Mesendoderm (in vitro differentiated cells): ENCODE measurements at regions not wholly inside any gene's neighbourhood (a gene's known extent, or its start where the extent isn't known, plus 50 kb on each side); places are given as distances from the start of the nearest gene placed in this dataset.

ENCODE experiments used
- DNase-seq: peaks from one replicate; pipeline ENCODE4 v3.0.0; 2013
- H2AK5ac ChIP-seq: 2 replicates; pipeline ENCODE4 v1.6.1; 2013; ENCODE audit warnings: low read length, inconsistent platforms
- H2BK120ac ChIP-seq: 2 replicates; pipeline ENCODE4 v1.6.1; 2013; ENCODE audit warnings: low read depth, mild to moderate bottlenecking, low read length, moderate library complexity, mixed read lengths
- H2BK15ac ChIP-seq: replicated peaks from 2 replicates; pipeline ENCODE4 v1.6.1; 2013; ENCODE audit warnings: low read depth, mild to moderate bottlenecking, moderate library complexity
- H2BK5ac ChIP-seq: 2 replicates; pipeline ENCODE4 v1.6.1; 2013; ENCODE audit warnings: low read length, inconsistent platforms
- H3K18ac ChIP-seq: 2 replicates; pipeline ENCODE4 v1.6.1; 2013; ENCODE audit warnings: mild to moderate bottlenecking, low read length, mixed read lengths
- H3K23ac ChIP-seq: one replicate; pipeline ENCODE4 v1.6.1; 2013; ENCODE audit warnings: low read length
- H3K27ac ChIP-seq: 2 replicates; pipeline ENCODE4 v1.5.1; 2013; ENCODE audit warnings: low read depth, mild to moderate bottlenecking, inconsistent platforms, low read length, moderate library complexity
- H3K27me3 ChIP-seq: 2 replicates; pipeline ENCODE4 v1.6.1; 2013; ENCODE audit warnings: low read length, control low read depth, mild to moderate bottlenecking, inconsistent platforms; ENCODE audit not compliant: insufficient read depth, poor library complexity
- H3K36me3 ChIP-seq: 2 replicates; pipeline ENCODE4 v1.6.1; 2013; ENCODE audit warnings: low read length, inconsistent platforms; ENCODE audit not compliant: control insufficient read depth, insufficient read depth
- H3K4ac ChIP-seq: one replicate; pipeline ENCODE4 v1.6.1; 2013; ENCODE audit warnings: low read depth, mild to moderate bottlenecking, low read length, moderate library complexity
- H3K4me1 ChIP-seq: 2 replicates; pipeline ENCODE4 v1.6.1; 2013; ENCODE audit warnings: low read depth, low read length, inconsistent platforms; ENCODE audit not compliant: control insufficient read depth
- H3K4me2 ChIP-seq: 2 replicates; pipeline ENCODE4 v1.6.1; 2013; ENCODE audit warnings: low read length
- H3K4me3 ChIP-seq: 2 replicates; pipeline ENCODE4 v1.5.1; 2013; ENCODE audit warnings: mild to moderate bottlenecking, low read length
- H3K56ac ChIP-seq: one replicate; pipeline ENCODE4 v1.6.1; 2013; ENCODE audit warnings: low read length
- H3K79me1 ChIP-seq: 2 replicates; pipeline ENCODE4 v1.6.1; 2013; ENCODE audit warnings: low read length, inconsistent platforms
- H3K79me2 ChIP-seq: 2 replicates; pipeline ENCODE4 v1.6.1; 2013; ENCODE audit warnings: mild to moderate bottlenecking, low read length; ENCODE audit not compliant: control insufficient read depth, insufficient read depth
- H3K9ac ChIP-seq: 2 replicates; pipeline ENCODE4 v1.6.1; 2013; ENCODE audit warnings: low read length, inconsistent platforms
- H4K5ac ChIP-seq: one replicate; pipeline ENCODE4 v1.6.1; 2013; ENCODE audit warnings: low read length
- H4K8ac ChIP-seq: one replicate; pipeline ENCODE4 v1.6.1; 2013; ENCODE audit warnings: low read depth, mild to moderate bottlenecking, control low read depth, low read length, moderate library complexity
- WGBS: extraction: QIAGEN DNeasy Blood & Tissue Kit; methylation state at CpG from one replicate; pipeline ENCODE4 v1.1.7; 2013; ENCODE audit warnings: low lambda C conversion rate, missing lambda C conversion rate; ENCODE audit not compliant: insufficient coverage; ENCODE audit errors: extremely low coverage; 5-methylcytosine and 5-hydroxymethylcytosine counted together

DNA sequence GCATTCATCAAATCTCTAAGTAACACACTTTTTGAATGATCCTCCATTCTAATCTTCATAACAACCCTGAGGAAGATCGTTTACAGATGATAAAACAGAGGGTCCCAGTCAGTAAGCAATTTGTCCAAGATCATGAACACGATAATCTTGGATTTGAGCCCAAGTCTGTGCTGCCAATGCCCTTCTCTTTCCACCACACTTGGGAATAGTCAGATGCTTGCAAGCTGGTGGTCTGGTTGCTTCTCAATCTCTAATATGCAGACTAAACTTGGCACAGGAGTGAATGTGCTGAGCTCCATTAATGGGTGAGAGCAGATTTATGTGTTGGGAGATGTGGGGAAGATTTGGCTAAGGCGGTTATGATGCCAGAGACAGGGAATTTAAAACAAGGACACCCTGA lies 430.6 kb upstream of the DAB1 start:
- H4K8ac ChIP-seq: no peak overlapping the region
- H2BK15ac ChIP-seq: no peak overlapping the region
- no peak overlapping the region for H3K23ac ChIP-seq
- no peak overlapping the region for H3K18ac ChIP-seq
- no peak overlapping the region for H3K4ac ChIP-seq
- no peak overlapping the region for H3K56ac ChIP-seq
- no peak overlapping the region for H2BK120ac ChIP-seq
- no peak overlapping the region for H3K9ac ChIP-seq
- H3K36me3 ChIP-seq: no peaks in the 10 kb centered on the region
- no peak overlapping the region for H2AK5ac ChIP-seq
- no peaks in the 10 kb centered on the region for H3K4me1 ChIP-seq
- H3K4me2 ChIP-seq: no peak overlapping the region
- no peak overlapping the region for H3K4me3 ChIP-seq
- DNase-seq: no peak
- no peak overlapping the region for H3K27ac ChIP-seq
- no peak overlapping the region for H2BK5ac ChIP-seq
- no peaks in the 10 kb centered on the region for H3K79me1 ChIP-seq
- no peak overlapping the region for H4K5ac ChIP-seq
- WGBS: no CpG with 5 or more reads among the region's 3 CpGs
- no peaks in the 10 kb centered on the region for H3K79me2 ChIP-seq
- no peaks in the 10 kb centered on the region for H3K27me3 ChIP-seq

DNA sequence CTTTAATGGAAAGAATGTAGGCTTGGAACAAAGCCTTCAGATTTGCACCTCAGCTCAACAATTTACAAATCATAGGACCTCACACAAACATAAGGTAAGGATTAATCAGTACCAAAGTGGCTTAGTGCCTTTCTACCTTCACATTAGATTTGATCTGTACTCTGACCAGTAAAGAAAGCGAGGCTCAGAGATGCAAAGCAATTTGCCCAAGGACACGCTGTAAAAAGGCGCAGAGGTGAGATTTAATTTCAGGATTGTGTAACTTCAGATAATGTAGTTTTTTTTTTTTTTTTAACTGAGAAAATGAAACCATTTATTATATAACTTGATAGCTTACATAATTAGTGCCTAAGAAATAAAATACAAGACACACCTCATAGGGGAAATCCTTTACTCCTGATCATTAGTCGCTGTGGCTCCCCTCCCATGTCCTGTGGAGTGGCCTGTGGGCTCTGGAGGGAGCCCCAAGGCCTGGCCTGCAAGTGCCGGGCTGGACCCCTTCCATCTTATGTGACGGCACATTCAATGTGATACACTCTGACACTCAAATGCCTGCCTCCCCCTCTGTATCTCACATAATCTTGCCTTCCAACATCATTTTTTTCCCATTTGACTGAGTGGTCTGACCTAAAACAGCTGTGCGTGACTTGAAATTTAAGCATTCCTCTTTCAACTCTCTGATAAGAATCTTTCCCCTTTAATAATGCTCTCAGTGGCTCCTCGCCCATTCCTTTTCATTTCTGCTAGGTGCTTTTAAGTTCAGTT lies 426.5 kb upstream of the DAB1 start:
- Histone ChIP-seq H3K36me3 (no peaks in the 10 kb centered on the region), H3K79me2 (no peaks in the 10 kb centered on the region), H2AK5ac (no peak overlapping the region), H2BK15ac (no peak overlapping the region), H3K23ac (no peak overlapping the region), H3K56ac (no peak overlapping the region), H3K27ac (no peak overlapping the region), H3K4me2 (no peak overlapping the region), H3K4ac (no peak overlapping the region), H3K4me3 (no peak overlapping the region), H3K4me1 (no peaks in the 10 kb centered on the region), H4K5ac (no peak overlapping the region), H3K18ac (no peak overlapping the region), H3K79me1 (no peaks in the 10 kb centered on the region), H4K8ac (no peak overlapping the region), H3K27me3 (no peaks in the 10 kb centered on the region), H2BK5ac (no peak overlapping the region), H2BK120ac (no peak overlapping the region), H3K9ac (no peak overlapping the region)
- DNase-seq: no peak
- WGBS: no CpG with 5 or more reads among the region's 8 CpGs

DNA sequence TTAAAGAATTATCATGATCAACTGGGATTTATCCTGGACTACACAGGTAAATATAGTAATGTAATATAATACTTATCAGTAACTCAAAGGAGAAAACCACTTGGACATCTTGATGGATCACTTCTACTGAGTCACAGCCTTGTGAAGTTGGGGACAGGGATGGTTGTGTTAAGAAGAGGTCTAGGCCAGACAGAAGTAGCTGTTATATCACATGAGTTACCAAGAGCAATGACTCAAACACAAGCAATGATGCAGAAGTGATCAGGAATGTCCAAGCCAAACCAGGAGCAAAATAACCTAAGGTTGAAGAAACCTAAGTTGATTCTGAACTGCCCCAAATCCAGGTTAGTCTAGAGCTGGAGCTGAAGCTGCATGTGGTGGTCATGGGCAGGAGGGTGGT lies 424.5 kb upstream of the DAB1 start:
- Histone ChIP-seq H4K8ac (no peak overlapping the region), H2BK5ac (no peak overlapping the region), H3K4me2 (no peak overlapping the region), H3K9ac (no peak overlapping the region), H2BK120ac (no peak overlapping the region), H3K79me2 (no peaks in the 10 kb centered on the region), H3K4me3 (no peak overlapping the region), H3K79me1 (no peaks in the 10 kb centered on the region), H3K4me1 (no peaks in the 10 kb centered on the region), H2AK5ac (no peak overlapping the region), H3K36me3 (no peaks in the 10 kb centered on the region), H3K18ac (no peak overlapping the region), H2BK15ac (no peak overlapping the region), H3K23ac (no peak overlapping the region), H3K4ac (no peak overlapping the region), H3K27me3 (no peaks in the 10 kb centered on the region), H4K5ac (no peak overlapping the region), H3K27ac (no peak overlapping the region), H3K56ac (no peak overlapping the region)
- DNase-seq: no peak

DNA sequence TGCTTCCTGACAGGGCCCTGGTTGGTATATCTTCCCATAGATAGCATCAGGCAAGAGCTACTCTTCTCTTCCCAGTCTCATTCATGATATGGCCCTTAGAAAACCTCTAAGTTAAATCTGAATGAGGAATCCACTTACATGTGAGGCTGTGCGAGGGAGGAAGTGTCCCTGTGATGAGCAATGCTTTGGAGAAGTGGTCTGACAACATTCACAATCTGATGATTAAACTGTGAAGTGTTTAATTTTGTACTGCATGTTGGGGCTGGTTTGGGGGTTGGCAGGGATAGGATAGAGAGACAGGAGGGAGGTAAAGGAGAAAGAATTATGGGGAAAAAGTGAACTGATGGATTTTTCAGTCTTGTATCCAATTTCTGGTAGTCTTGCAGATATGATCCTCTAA lies 421.2 kb upstream of the DAB1 start:
- Histone ChIP-seq H3K4me3 (no peak overlapping the region), H3K18ac (no peak overlapping the region), H3K23ac (no peak overlapping the region), H2BK5ac (no peak overlapping the region), H3K27me3 (no peaks in the 10 kb centered on the region), H4K5ac (no peak overlapping the region), H3K4ac (no peak overlapping the region), H3K4me2 (no peak overlapping the region), H3K9ac (no peak overlapping the region), H3K36me3 (no peaks in the 10 kb centered on the region), H2BK15ac (no peak overlapping the region), H3K79me1 (no peaks in the 10 kb centered on the region), H3K4me1 (no peaks in the 10 kb centered on the region), H3K56ac (no peak overlapping the region), H4K8ac (no peak overlapping the region), H3K27ac (no peak overlapping the region), H2AK5ac (no peak overlapping the region), H3K79me2 (no peaks in the 10 kb centered on the region), H2BK120ac (no peak overlapping the region)
- DNase-seq: no peak
- WGBS: no CpG with 5 or more reads among the region's 1 CpG

DNA sequence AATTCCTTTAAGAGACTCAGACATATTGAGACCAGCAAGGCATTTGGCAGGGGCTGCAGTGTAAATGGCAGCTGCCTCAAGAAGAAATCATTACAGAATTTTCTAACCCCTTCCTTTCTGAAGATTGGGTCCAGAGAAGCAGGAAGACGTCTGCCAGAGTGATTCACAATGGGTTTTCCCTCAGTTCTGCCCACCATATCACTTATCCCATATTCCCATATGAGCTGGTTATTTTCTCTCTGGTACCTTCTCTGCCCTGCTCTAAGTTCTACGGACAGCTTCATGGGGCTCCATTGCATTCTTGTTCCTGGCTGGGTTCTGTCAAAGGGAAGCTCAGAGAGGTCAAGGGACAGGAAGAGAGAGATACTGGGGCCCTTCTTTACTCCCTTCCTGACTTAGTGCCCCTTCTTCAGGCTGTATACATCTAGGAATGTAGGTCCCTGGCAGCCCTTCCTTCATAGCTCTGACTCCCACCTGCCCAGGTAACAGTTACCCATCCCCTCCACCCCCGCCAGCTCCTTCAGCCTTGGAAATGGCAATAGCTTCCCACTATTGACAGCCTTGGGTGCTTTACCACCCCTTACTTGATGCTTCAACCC lies 420.6 kb upstream of the DAB1 start:
- Histone ChIP-seq H3K4me1 (no peaks in the 10 kb centered on the region), H3K27ac (no peak overlapping the region), H3K36me3 (no peaks in the 10 kb centered on the region), H2AK5ac (no peak overlapping the region), H3K18ac (no peak overlapping the region), H3K56ac (no peak overlapping the region), H2BK5ac (no peak overlapping the region), H3K4me3 (no peak overlapping the region), H3K23ac (no peak overlapping the region), H3K79me2 (no peaks in the 10 kb centered on the region), H3K27me3 (no peaks in the 10 kb centered on the region), H3K9ac (no peak overlapping the region), H4K5ac (no peak overlapping the region), H3K4ac (no peak overlapping the region), H2BK15ac (no peak overlapping the region), H2BK120ac (no peak overlapping the region), H3K4me2 (no peak overlapping the region), H4K8ac (no peak overlapping the region), H3K79me1 (no peaks in the 10 kb centered on the region)
- no CpG with 5 or more reads among the region's 3 CpGs for WGBS
- no peak for DNase-seq

DNA sequence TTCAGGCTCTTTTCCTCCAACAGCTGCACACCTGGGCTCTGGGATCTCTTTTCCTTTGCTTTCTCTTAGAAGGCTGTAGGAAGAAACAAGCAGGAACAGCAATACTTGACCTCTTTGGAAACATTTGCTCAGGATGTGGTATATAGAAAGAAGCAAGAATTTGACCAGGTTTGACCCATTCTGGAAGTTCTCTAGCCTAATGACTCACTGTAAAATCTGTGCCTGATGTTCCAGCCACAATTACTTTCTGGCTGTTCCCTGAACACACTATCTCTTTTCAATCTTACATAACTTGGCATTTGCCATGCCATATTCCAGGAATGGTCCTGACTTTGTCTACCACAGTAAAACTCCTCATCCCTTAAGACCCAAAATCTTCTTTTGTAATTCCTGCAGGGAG lies 419.9 kb upstream of the DAB1 start:
- Histone ChIP-seq H3K27me3 (no peaks in the 10 kb centered on the region), H4K8ac (no peak overlapping the region), H3K18ac (no peak overlapping the region), H3K27ac (no peak overlapping the region), H2AK5ac (no peak overlapping the region), H3K36me3 (no peaks in the 10 kb centered on the region), H3K79me1 (no peaks in the 10 kb centered on the region), H3K4me3 (no peak overlapping the region), H3K4ac (no peak overlapping the region), H3K9ac (no peak overlapping the region), H3K56ac (no peak overlapping the region), H3K4me1 (no peaks in the 10 kb centered on the region), H2BK5ac (no peak overlapping the region), H4K5ac (no peak overlapping the region), H2BK15ac (no peak overlapping the region), H3K79me2 (no peaks in the 10 kb centered on the region), H2BK120ac (no peak overlapping the region), H3K23ac (no peak overlapping the region), H3K4me2 (no peak overlapping the region)
- no peak for DNase-seq
